T-helper 1 cell treated with Interleukin-12 subunit alpha and Interleukin-12 subunit beta and Interleukin-4 antibody, amounts not matched to agents 30 ng/mL and 1 ng/mL, for 36 hours (primary cell): ENCODE measurements at regions not wholly inside any gene's neighbourhood (a gene's known extent, or its start where the extent isn't known, plus 50 kb on each side); places are given as distances from the start of the nearest gene placed in this dataset.

Experiments used
- intact Hi-C: fragments of 100-400 bp; cut with micrococcal nuclease; formaldehyde crosslinking; loops from one replicate; pipeline ENCODE4 v1.15.1; 2024

GRCh38 chr16:8375232-8375587, 215.1 kb downstream of the TMEM114 start:
- intact Hi-C loops = no loop called here

GRCh38 chr16:8374586-8375231, 215.6 kb downstream of the TMEM114 start:
- intact Hi-C loops = no loop called here

- intact Hi-C loops = no loop called here
Observed at GRCh38 chr16:8373676-8374431, 216.5 kb downstream of the TMEM114 start.

GRCh38 chr16:8372141-8372540, 218.2 kb downstream of the TMEM114 start:
- intact Hi-C loops = no loop called here

- intact Hi-C loops = no loop called here
Observed at GRCh38 chr16:8370374-8371270, 219.7 kb downstream of the TMEM114 start.

- intact Hi-C loops = no loop called here
Observed at GRCh38 chr16:8358937-8359336, 231.4 kb downstream of the TMEM114 start.

GRCh38 chr16:8355675-8356074, 234.6 kb downstream of the TMEM114 start:
- intact Hi-C loops = no loop called here

GRCh38 chr16:8346294-8346693, 244.0 kb downstream of the TMEM114 start:
- intact Hi-C loops = no loop called here

GRCh38 chr16:8342276-8342675, 248.0 kb downstream of the TMEM114 start:
- intact Hi-C loops = no loop called here

GRCh38 chr16:8330761-8331160, 259.6 kb downstream of the TMEM114 start:
- intact Hi-C loops = no loop called here

- intact Hi-C loops = no loop called here
Observed at GRCh38 chr16:8326232-8326631, 264.1 kb downstream of the TMEM114 start.

GRCh38 chr16:8323153-8323552, 267.2 kb downstream of the TMEM114 start:
- intact Hi-C loops = no loop called here

- intact Hi-C loops = no loop called here
Observed at GRCh38 chr16:8320131-8320530, 270.2 kb downstream of the TMEM114 start.

- intact Hi-C loops = no loop called here
Observed at GRCh38 chr16:8310816-8311215, 279.5 kb downstream of the TMEM114 start.

- intact Hi-C loops = no loop called here
Observed at GRCh38 chr16:8310323-8310722, 280.0 kb downstream of the TMEM114 start.

GRCh38 chr16:8305201-8305600, 285.1 kb downstream of the TMEM114 start:
- intact Hi-C loops = no loop called here

- intact Hi-C loops = no loop called here
Observed at GRCh38 chr16:8299635-8300034, 290.7 kb downstream of the TMEM114 start.

- intact Hi-C loops = no loop called here
Observed at GRCh38 chr16:8295513-8296237, 294.6 kb downstream of the TMEM114 start.

GRCh38 chr16:8293413-8293812, 296.9 kb downstream of the TMEM114 start:
- intact Hi-C loops = no loop called here

- intact Hi-C loops = no loop called here
Observed at GRCh38 chr16:8292271-8292670, 298.0 kb downstream of the TMEM114 start.

- intact Hi-C loops = no loop called here
Observed at GRCh38 chr16:8286348-8286747, 304.0 kb downstream of the TMEM114 start.
